GM21619 (cell line): ENCODE measurements at regions not wholly inside any gene's neighbourhood (a gene's known extent, or its start where the extent isn't known, plus 50 kb on each side); places are given as distances from the start of the nearest gene placed in this dataset.
"Not testable (repeated sequence)": the region's sequence is repeated elsewhere in the genome, so short reads cannot be mapped to it uniquely, and the experiment has no call there.

Experiments used
- ATAC-seq: cut with Tn5 transposase; IDR thresholded peaks from one replicate; pipeline ENCODE4 v1.9.1; 2021; ENCODE audit not compliant: unreplicated experiment

GRCh38 chr4:151519728-151520415 is 110.9 kb downstream of the FHIP1A start:
- no peak for ATAC-seq

- no peak for ATAC-seq
Measured at GRCh38 chr4:151522866-151523519, 114.0 kb downstream of the FHIP1A start.

GRCh38 chr4:151524610-151525009 is 115.6 kb downstream of the FHIP1A start:
- no peak for ATAC-seq

GRCh38 chr4:151526489-151526888 is 117.5 kb downstream of the FHIP1A start:
- ATAC-seq = not testable (repeated sequence)

- no peak for ATAC-seq
Measured at GRCh38 chr4:151527699-151528098, 118.7 kb downstream of the FHIP1A start.

GRCh38 chr4:151529187-151529586 is 120.2 kb downstream of the FHIP1A start:
- ATAC-seq = no peak

- no peak for ATAC-seq
Measured at GRCh38 chr4:151530230-151530629, 121.3 kb downstream of the FHIP1A start.

GRCh38 chr4:151530783-151531182 is 121.8 kb downstream of the FHIP1A start:
- ATAC-seq = no peak

GRCh38 chr4:151532001-151532708 is 123.2 kb downstream of the FHIP1A start:
- no peak for ATAC-seq

GRCh38 chr4:151534195-151534594 is 125.2 kb downstream of the FHIP1A start:
- ATAC-seq = no peak

- no peak for ATAC-seq
Measured at GRCh38 chr4:151535366-151535765, 126.4 kb downstream of the FHIP1A start.

GRCh38 chr4:151537687-151538086 is 128.7 kb downstream of the FHIP1A start:
- no peak for ATAC-seq

- no peak for ATAC-seq
Measured at GRCh38 chr4:151538963-151539362, 130.0 kb downstream of the FHIP1A start.

- ATAC-seq = no peak
Measured at GRCh38 chr4:151540728-151541388, 131.9 kb downstream of the FHIP1A start.

GRCh38 chr4:151541389-151542071 is 132.6 kb downstream of the FHIP1A start:
- ATAC-seq = no peak

- ATAC-seq = no peak
Measured at GRCh38 chr4:151548708-151549107, 139.7 kb downstream of the FHIP1A start.

- ATAC-seq = not testable (repeated sequence)
Measured at GRCh38 chr4:151549378-151549777, 140.4 kb downstream of the FHIP1A start.

GRCh38 chr4:151553874-151554273 is 144.9 kb downstream of the FHIP1A start:
- ATAC-seq = no peak

- no peak for ATAC-seq
Measured at GRCh38 chr4:151555151-151555945, 146.4 kb downstream of the FHIP1A start.

GRCh38 chr4:151558496-151559113 is 149.6 kb downstream of the FHIP1A start:
- no peak for ATAC-seq
